ENCODE measurements at regions not wholly inside any gene's neighbourhood (a gene's known extent, or its start where the extent isn't known, plus 50 kb on each side); places are given as distances from the start of the nearest gene placed in this dataset.

DNA sequence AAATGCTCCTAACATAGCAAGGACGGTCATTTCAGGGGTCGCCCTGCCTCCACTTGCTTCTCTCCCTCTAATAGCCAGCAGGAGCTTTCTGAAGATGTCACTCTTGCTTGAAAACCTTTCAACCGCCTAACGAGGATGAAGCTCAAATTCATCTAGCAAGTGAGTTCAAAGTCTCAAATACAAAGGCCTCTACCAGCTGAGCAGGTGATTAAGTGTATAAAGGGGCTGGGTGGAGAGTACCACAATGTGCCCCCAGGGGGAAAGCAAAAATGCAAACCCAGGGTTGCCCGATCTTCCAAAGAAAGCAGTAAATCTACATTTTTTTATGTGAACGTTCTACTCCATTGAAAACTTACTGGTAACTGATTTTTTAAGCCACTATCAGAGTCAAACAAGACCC, 50.4 kb upstream of the GRIP2 start:
- TF ChIP-seq BHLHE40 (IDR thresholded peaks at IDR 0.05; ENCODE audit: low read depth, low read length) (no peak), POLR2AphosphoS2 (conservative IDR thresholded peaks at IDR 0.05; ENCODE audit: low read length) (no peak), KDM5A (IDR thresholded peaks at IDR 0.05) (no peak), RFX5 (IDR thresholded peaks at IDR 0.05) (no peak), EHMT2 (IDR thresholded peaks at IDR 0.05; ENCODE audit: low read depth) (no peak), MAFK (IDR thresholded peaks at IDR 0.05; ENCODE audit: partially characterized antibody) (no peak), ESRRA (IDR thresholded peaks at IDR 0.05; ENCODE audit: borderline replicate concordance, low read length) (no peak), RCOR1 (IDR thresholded peaks at IDR 0.05; ENCODE audit: low read depth, low read length) (no peak), NR3C1 (IDR thresholded peaks at IDR 0.05) (no peak)
- TF ChIP-seq, protein P1, sequence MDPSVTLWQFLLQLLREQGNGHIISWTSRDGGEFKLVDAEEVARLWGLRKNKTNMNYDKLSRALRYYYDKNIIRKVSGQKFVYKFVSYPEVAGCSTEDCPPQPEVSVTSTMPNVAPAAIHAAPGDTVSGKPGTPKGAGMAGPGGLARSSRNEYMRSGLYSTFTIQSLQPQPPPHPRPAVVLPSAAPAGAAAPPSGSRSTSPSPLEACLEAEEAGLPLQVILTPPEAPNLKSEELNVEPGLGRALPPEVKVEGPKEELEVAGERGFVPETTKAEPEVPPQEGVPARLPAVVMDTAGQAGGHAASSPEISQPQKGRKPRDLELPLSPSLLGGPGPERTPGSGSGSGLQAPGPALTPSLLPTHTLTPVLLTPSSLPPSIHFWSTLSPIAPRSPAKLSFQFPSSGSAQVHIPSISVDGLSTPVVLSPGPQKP (IDR thresholded peaks at IDR 0.05; ENCODE audit: low read depth, low read length) = no peak
- TF ChIP-seq, protein P2, sequence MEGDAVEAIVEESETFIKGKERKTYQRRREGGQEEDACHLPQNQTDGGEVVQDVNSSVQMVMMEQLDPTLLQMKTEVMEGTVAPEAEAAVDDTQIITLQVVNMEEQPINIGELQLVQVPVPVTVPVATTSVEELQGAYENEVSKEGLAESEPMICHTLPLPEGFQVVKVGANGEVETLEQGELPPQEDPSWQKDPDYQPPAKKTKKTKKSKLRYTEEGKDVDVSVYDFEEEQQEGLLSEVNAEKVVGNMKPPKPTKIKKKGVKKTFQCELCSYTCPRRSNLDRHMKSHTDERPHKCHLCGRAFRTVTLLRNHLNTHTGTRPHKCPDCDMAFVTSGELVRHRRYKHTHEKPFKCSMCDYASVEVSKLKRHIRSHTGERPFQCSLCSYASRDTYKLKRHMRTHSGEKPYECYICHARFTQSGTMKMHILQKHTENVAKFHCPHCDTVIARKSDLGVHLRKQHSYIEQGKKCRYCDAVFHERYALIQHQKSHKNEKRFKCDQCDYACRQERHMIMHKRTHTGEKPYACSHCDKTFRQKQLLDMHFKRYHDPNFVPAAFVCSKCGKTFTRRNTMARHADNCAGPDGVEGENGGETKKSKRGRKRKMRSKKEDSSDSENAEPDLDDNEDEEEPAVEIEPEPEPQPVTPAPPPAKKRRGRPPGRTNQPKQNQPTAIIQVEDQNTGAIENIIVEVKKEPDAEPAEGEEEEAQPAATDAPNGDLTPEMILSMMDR (IDR thresholded peaks at IDR 0.05) = no peak

Data from A549 (cell line).